ENCODE measurements at regions not wholly inside any gene's neighbourhood (a gene's known extent, or its start where the extent isn't known, plus 50 kb on each side); places are given as distances from the start of the nearest gene placed in this dataset.
"Not testable (repeated sequence)": the region's sequence is repeated elsewhere in the genome, so short reads cannot be mapped to it uniquely, and the experiment has no call there.

GRCh38 chr18:11344576-11344975 lies 195.2 kb upstream of the PIEZO2 start:
- TF ChIP-seq POLR2A (IDR thresholded peaks at IDR 0.05; ENCODE audit: borderline replicate concordance, extremely low read depth, insufficient read depth, insufficient read length); EGR1 (IDR thresholded peaks at IDR 0.05; ENCODE audit: low read depth); CBX3 (IDR thresholded peaks at IDR 0.05; ENCODE audit: low read depth); CTCF (IDR thresholded peaks at IDR 0.05 in 2 of 3, conservative IDR thresholded peaks at IDR 0.05 in 1 of 3; ENCODE audit: borderline replicate concordance in 1 of 3, insufficient read depth in 1 of 3, low read depth in 2 of 3, low read length in 2 of 3); POLR2AphosphoS5 (IDR thresholded peaks at IDR 0.05; ENCODE audit: low read depth, low read length); REST (IDR thresholded peaks at IDR 0.05; ENCODE audit: low read depth); ELF1 (IDR thresholded peaks at IDR 0.05; ENCODE audit: borderline replicate concordance, low read depth); YY1 (IDR thresholded peaks at IDR 0.05; ENCODE audit: extremely low read depth, insufficient replicate concordance, low read depth, low read length): not testable (repeated sequence)
- TF ChIP-seq, protein P1, sequence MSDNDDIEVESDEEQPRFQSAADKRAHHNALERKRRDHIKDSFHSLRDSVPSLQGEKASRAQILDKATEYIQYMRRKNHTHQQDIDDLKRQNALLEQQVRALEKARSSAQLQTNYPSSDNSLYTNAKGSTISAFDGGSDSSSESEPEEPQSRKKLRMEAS (IDR thresholded peaks at IDR 0.05): not testable (repeated sequence)

Measured in HCT116 (cell line).